ENCODE measurements at regions not wholly inside any gene's neighbourhood (a gene's known extent, or its start where the extent isn't known, plus 50 kb on each side); places are given as distances from the start of the nearest gene placed in this dataset.

DNA sequence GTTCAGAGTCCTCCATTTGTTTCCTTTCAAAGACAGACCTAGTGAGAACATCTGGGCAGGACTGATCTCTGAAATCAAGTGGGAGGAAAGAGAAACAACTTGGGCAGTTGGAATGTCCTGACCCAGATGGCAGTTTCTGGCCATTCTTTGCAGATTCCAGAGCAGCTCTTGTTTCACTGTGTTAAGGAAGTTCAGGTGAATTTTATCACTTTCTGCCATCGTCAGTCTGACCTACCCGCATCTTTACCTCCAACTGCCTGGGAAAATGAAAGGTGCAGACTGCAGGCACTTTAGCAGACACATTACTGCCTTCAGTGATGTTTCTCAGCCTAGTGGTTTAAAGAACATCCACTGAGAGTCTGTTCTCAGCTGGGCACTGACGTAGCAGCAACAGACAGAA is 216.2 kb downstream of the CEP135 start:
- no peak for DNase-seq (ENCODE audit: low read depth in 1 of 2, low spot score in 1 of 2)
- Histone ChIP-seq H3K27me3 (ENCODE audit: insufficient read depth, poor library complexity, severe bottlenecking) (no peaks in the 10 kb centered on the region), H3K4me3 (replicated peaks; ENCODE audit: insufficient read depth, low read length) (no peak overlapping the region), H3K27ac (replicated peaks) (no peak overlapping the region)
- TF ChIP-seq GABPA (IDR thresholded peaks at IDR 0.05; ENCODE audit: low read depth) (no peak), SPI1 (IDR thresholded peaks at IDR 0.05; ENCODE audit: borderline replicate concordance, low read depth) (no peak), POLR2AphosphoS5 (IDR thresholded peaks at IDR 0.05; ENCODE audit: low read depth) (no peak)
- TF ChIP-seq, protein P1, sequence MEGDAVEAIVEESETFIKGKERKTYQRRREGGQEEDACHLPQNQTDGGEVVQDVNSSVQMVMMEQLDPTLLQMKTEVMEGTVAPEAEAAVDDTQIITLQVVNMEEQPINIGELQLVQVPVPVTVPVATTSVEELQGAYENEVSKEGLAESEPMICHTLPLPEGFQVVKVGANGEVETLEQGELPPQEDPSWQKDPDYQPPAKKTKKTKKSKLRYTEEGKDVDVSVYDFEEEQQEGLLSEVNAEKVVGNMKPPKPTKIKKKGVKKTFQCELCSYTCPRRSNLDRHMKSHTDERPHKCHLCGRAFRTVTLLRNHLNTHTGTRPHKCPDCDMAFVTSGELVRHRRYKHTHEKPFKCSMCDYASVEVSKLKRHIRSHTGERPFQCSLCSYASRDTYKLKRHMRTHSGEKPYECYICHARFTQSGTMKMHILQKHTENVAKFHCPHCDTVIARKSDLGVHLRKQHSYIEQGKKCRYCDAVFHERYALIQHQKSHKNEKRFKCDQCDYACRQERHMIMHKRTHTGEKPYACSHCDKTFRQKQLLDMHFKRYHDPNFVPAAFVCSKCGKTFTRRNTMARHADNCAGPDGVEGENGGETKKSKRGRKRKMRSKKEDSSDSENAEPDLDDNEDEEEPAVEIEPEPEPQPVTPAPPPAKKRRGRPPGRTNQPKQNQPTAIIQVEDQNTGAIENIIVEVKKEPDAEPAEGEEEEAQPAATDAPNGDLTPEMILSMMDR (IDR thresholded peaks at IDR 0.05; ENCODE audit: insufficient read depth, low read length): no peak
- TF ChIP-seq, protein P2, sequence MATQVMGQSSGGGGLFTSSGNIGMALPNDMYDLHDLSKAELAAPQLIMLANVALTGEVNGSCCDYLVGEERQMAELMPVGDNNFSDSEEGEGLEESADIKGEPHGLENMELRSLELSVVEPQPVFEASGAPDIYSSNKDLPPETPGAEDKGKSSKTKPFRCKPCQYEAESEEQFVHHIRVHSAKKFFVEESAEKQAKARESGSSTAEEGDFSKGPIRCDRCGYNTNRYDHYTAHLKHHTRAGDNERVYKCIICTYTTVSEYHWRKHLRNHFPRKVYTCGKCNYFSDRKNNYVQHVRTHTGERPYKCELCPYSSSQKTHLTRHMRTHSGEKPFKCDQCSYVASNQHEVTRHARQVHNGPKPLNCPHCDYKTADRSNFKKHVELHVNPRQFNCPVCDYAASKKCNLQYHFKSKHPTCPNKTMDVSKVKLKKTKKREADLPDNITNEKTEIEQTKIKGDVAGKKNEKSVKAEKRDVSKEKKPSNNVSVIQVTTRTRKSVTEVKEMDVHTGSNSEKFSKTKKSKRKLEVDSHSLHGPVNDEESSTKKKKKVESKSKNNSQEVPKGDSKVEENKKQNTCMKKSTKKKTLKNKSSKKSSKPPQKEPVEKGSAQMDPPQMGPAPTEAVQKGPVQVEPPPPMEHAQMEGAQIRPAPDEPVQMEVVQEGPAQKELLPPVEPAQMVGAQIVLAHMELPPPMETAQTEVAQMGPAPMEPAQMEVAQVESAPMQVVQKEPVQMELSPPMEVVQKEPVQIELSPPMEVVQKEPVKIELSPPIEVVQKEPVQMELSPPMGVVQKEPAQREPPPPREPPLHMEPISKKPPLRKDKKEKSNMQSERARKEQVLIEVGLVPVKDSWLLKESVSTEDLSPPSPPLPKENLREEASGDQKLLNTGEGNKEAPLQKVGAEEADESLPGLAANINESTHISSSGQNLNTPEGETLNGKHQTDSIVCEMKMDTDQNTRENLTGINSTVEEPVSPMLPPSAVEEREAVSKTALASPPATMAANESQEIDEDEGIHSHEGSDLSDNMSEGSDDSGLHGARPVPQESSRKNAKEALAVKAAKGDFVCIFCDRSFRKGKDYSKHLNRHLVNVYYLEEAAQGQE (IDR thresholded peaks at IDR 0.05; ENCODE audit: insufficient replicate concordance, low read depth): no peak

DNA sequence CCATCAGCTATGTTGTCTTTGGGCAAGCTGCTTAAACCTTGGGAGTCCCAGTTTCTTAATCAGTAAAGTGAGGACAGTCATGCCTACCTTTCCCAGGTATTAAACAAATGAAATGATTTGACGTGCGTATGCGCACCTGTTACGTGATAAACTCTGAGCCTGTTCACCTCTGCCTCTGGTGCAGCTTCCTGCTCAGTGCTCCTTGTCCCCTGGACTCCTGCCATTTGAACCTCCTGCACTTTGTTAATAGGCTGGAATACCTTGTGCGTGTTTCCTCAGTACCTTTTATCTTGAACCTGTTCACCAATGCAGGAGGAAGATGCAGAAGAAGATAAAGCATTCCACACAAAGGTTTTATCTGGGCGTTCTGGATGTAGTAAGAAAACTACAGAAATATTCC is 211.9 kb downstream of the CEP135 start:
- DNase-seq (ENCODE audit: low read depth in 1 of 2, low spot score in 1 of 2): no peak
- TF ChIP-seq SPI1 (IDR thresholded peaks at IDR 0.05; ENCODE audit: borderline replicate concordance, low read depth) (no peak), GABPA (IDR thresholded peaks at IDR 0.05; ENCODE audit: low read depth) (no peak), POLR2AphosphoS5 (IDR thresholded peaks at IDR 0.05; ENCODE audit: low read depth) (no peak)
- TF ChIP-seq, protein P2 (IDR thresholded peaks at IDR 0.05; ENCODE audit: insufficient replicate concordance, low read depth): no peak
- TF ChIP-seq, protein P1 (IDR thresholded peaks at IDR 0.05; ENCODE audit: insufficient read depth, low read length): no peak
- Histone ChIP-seq H3K4me3 (replicated peaks; ENCODE audit: insufficient read depth, low read length) (no peak overlapping the region), H3K27ac (replicated peaks) (no peak overlapping the region), H3K27me3 (ENCODE audit: insufficient read depth, poor library complexity, severe bottlenecking) (no peaks in the 10 kb centered on the region)

DNA sequence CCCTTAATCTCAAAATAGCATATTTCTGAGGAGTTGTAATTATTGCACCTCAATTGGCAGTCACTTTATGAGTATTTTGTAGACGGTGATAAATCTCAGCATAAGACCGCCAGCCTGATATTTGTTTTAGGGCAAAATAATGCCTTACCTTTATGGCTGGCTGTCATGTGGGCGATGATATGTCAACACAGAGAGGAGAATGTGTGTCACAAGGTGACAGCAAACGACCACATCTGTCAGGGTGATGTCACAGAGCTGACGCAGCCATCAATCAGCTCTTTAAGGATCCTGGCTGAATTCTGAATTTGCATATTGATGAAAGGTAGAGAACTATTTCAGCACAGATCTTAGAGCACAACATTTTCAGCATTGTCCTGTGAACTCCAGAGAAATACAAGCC is 209.7 kb downstream of the CEP135 start:
- no peak overlapping the region for H3K27ac ChIP-seq (replicated peaks)
- no peaks in the 10 kb centered on the region for H3K27me3 ChIP-seq (ENCODE audit: insufficient read depth, poor library complexity, severe bottlenecking)
- DNase-seq (ENCODE audit: low read depth in 1 of 2, low spot score in 1 of 2): no peak
- no peak overlapping the region for H3K4me3 ChIP-seq (replicated peaks; ENCODE audit: insufficient read depth, low read length)
- TF ChIP-seq, protein P2 (IDR thresholded peaks at IDR 0.05; ENCODE audit: insufficient replicate concordance, low read depth): no peak
- TF ChIP-seq GABPA (IDR thresholded peaks at IDR 0.05; ENCODE audit: low read depth): no peak

DNA sequence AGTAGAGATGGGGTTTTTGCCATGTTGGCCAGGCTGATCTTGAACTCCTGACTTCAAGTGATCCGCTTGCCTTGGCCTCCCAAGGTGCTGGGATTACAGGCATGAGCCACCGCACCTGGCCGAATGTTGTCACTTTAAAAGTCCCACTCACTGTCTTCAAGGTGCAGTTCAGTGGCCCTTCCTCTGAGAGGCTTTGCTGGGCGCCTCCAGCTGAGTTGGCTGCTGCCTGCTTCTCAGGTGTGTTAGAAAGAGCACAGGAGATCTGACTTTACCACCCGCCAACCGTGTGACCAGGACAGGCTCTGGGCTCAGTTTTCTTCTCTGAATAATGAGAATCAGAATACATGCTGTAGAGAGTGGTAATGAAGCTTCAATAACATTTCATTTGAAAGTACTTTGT is 207.4 kb downstream of the CEP135 start:
- TF ChIP-seq POLR2AphosphoS5 (IDR thresholded peaks at IDR 0.05; ENCODE audit: low read depth) (no peak), GABPA (IDR thresholded peaks at IDR 0.05; ENCODE audit: low read depth) (no peak), SPI1 (IDR thresholded peaks at IDR 0.05; ENCODE audit: borderline replicate concordance, low read depth) (no peak)
- TF ChIP-seq, protein P1 (IDR thresholded peaks at IDR 0.05; ENCODE audit: insufficient read depth, low read length): no peak
- TF ChIP-seq, protein P2 (IDR thresholded peaks at IDR 0.05; ENCODE audit: insufficient replicate concordance, low read depth): no peak
- Histone ChIP-seq H3K4me3 (replicated peaks; ENCODE audit: insufficient read depth, low read length) (no peak overlapping the region), H3K27ac (replicated peaks) (no peak overlapping the region), H3K27me3 (ENCODE audit: insufficient read depth, poor library complexity, severe bottlenecking) (no peaks in the 10 kb centered on the region)
- no peak for DNase-seq (ENCODE audit: low read depth in 1 of 2, low spot score in 1 of 2)
